Tibial nerve (tissue), 4 donors: ENCODE measurements at regions not wholly inside any gene's neighbourhood (a gene's known extent, or its start where the extent isn't known, plus 50 kb on each side); places are given as distances from the start of the nearest gene placed in this dataset.

Experiments
- DNase-seq, 2 donors: peaks; one replicate each; pipeline ENCODE4 v3.0.0-alpha.2; 2019; ENCODE audit warnings: low spot score in 2 of 2
- H3K27ac ChIP-seq, 4 donors: fragments of 200-600 bp; sonication (generic) in 3 of 4; one replicate each; pipeline ENCODE4 v1.5.1; 2017 to 2019; ENCODE audit warnings: mild to moderate bottlenecking in 1 of 4
- H3K27me3 ChIP-seq, 2 donors: fragments of 200-600 bp; sonication (generic) in 1 of 2; one replicate each; pipeline versions ENCODE4 v1.5.1 to v1.6.0; 2017 to 2019
- H3K36me3 ChIP-seq, 3 donors: fragments of 200-600 bp; sonication (generic); one replicate each; pipeline ENCODE4 v1.5.1; 2018 to 2019
- H3K4me1 ChIP-seq, 4 donors: fragments of 200-600 bp; sonication (generic) in 3 of 4; one replicate each; pipeline ENCODE4 v1.5.1; 2017 to 2019
- H3K4me3 ChIP-seq, 4 donors: fragments of 200-600 bp; sonication (generic) in 3 of 4; one replicate each; pipeline ENCODE4 v1.5.1; 2017 to 2019; ENCODE audit warnings: mild to moderate bottlenecking in 1 of 4, moderate library complexity in 1 of 4
- H3K9me3 ChIP-seq, 4 donors: fragments of 200-600 bp; sonication (generic) in 3 of 4; one replicate each; pipeline ENCODE4 v1.5.1; 2017 to 2019
- EP300 ChIP-seq, 2 donors: sonication (generic); formaldehyde crosslinking; IDR thresholded peaks; one replicate each; pipeline ENCODE4 v1.6.1; 2017; ENCODE audit warnings: antibody characterized with exemption in 2 of 2, mild to moderate bottlenecking in 1 of 2
- POLR2A ChIP-seq, 2 donors: fragments of 450-650 bp; IDR thresholded peaks; one replicate each; pipeline ENCODE4 v1.6.1; 2017; ENCODE audit warnings: antibody characterized with exemption in 2 of 2, mild to moderate bottlenecking in 2 of 2, moderate library complexity in 2 of 2
- WGBS, 2 donors: methylation state at CpG; one replicate each; pipeline ENCODE4 v1.1.5; 2018; 5-methylcytosine and 5-hydroxymethylcytosine counted together
- TF ChIP-seq, protein P1 (sequence below), 5 experiments: fragments of 200-600 bp in 3 of 5; fragments of 450-650 bp in 2 of 5; sonication (generic) in 3 of 5; IDR thresholded peaks; one replicate each; pipeline ENCODE4 v1.5.1; 2016 to 2019; ENCODE audit warnings: antibody characterized with exemption in 5 of 5, mild to moderate bottlenecking in 3 of 5, moderate library complexity in 2 of 5

DNA sequence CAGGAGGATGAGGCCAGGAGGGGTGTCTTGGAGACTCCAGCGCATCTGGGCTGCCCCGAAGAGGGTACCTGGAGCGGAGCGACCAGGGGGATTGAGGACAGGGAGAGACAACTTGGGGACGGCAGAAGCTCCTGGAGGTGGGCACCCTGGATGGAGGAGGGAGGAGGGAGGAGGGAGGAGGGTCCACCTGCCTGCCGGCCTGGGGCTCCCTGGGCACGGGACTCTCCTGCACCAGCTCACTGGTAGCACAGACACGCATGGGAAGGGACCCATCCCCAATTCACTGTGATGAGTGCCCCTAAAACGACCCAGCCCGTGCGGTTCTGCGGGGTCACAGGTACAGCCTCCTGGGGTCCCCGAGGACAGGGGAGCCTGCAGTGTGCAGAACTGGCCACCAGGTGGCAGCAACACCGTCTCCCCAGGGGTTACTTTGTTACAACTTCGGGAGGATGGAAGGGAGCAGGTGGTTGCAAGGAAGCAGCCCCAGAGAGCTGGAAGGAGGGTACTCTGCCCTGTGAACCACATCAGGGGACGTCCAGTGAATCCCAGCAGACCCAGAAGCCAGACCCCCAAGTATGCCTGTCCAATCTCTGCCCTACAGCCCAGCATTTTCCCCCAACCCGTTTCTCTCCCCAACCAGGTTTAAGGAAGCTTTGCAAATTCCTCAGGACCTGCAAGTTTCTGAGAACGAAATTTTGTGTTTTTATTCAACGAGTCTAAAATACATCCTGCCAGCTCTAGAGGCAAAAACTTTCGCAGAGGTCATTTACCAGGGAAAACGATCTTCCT lies 482.4 kb downstream of the NPHP4 start:
- TF ChIP-seq EP300 (IDR thresholded peaks at IDR 0.05) (no peak), POLR2A (IDR thresholded peaks at IDR 0.05) (no peak)
- TF ChIP-seq, protein P1, sequence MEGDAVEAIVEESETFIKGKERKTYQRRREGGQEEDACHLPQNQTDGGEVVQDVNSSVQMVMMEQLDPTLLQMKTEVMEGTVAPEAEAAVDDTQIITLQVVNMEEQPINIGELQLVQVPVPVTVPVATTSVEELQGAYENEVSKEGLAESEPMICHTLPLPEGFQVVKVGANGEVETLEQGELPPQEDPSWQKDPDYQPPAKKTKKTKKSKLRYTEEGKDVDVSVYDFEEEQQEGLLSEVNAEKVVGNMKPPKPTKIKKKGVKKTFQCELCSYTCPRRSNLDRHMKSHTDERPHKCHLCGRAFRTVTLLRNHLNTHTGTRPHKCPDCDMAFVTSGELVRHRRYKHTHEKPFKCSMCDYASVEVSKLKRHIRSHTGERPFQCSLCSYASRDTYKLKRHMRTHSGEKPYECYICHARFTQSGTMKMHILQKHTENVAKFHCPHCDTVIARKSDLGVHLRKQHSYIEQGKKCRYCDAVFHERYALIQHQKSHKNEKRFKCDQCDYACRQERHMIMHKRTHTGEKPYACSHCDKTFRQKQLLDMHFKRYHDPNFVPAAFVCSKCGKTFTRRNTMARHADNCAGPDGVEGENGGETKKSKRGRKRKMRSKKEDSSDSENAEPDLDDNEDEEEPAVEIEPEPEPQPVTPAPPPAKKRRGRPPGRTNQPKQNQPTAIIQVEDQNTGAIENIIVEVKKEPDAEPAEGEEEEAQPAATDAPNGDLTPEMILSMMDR (IDR thresholded peaks at IDR 0.05): peak; percentile 87 to 97 (median 92)
- no peak overlapping the region for H3K4me3 ChIP-seq
- H3K4me1 ChIP-seq: no peaks in the 10 kb centered on the region
- peak in 1 of 2 donors; percentile 50 for DNase-seq
- WGBS, 2 donors: 44 to 47% methylated on average over 16 to 17 of the region's 21 CpGs
- no peaks in the 10 kb centered on the region for H3K9me3 ChIP-seq
- no peaks in the 10 kb centered on the region for H3K27me3 ChIP-seq
- no peaks in the 10 kb centered on the region for H3K36me3 ChIP-seq
- H3K27ac ChIP-seq: no peak overlapping the region

DNA sequence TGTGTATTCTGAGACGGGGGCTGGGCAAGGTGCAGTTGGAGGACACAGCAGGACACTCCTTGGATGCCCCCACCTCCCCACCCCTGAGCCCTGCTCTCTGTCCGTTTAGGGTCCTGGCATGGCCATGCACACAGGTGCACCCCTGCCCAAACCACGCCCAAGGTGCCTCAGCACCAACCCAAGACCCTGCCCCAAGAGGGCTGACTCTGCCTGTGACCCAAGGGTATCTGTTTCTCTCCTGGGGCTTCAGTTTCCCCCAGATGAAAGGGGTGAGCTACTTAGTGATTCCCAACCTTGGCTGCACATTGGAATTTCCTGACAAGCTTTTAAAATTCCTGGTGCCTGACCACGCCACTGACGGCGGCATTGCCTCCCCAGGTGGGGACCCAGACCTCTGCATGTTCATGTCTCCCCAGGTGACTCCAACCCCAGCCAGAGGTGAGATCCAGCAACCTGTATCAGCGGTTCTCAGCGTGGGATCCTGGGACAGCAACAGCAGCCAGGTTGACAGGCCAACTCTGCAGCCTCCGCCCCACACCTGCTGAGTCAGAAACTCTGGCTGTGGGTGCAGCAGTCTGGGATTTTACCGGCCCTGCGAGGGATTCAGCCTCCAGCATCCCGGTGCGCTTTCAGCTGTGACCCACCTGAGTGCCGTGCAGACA lies 483.4 kb downstream of the NPHP4 start:
- no peaks in the 10 kb centered on the region for H3K36me3 ChIP-seq
- peaks cover 0 to 6% (median 0%) of the 10 kb centered on the region in 4 donors for H3K4me1 ChIP-seq
- no peaks in the 10 kb centered on the region for H3K9me3 ChIP-seq
- TF ChIP-seq EP300 (IDR thresholded peaks at IDR 0.05): no peak
- H3K4me3 ChIP-seq: no peak overlapping the region
- no peak overlapping the region for H3K27ac ChIP-seq
- 87 to 90% methylated on average over 13 to 14 of the region's 14 CpGs for WGBS, 2 donors
- no peak for DNase-seq
- no peaks in the 10 kb centered on the region for H3K27me3 ChIP-seq

DNA sequence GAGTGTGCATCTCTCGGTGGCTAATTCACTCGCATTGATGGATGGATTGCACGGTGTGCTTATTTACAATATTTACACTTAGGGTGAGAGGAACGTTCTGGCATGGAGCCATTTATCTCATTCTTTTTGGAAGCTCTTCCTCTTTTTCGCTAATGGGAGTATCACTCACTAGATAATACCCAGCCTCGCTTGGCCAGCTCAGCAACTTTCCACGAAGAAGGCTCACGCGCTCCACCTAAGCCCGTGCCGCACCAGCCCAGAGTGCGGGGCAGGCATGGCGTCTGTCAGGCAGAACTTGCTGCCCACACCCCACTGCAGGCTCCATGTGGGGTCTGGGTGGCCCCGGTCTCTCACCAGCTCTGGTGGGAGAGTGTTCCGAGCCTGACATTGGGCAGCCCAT lies 484.9 kb downstream of the NPHP4 start:
- Histone ChIP-seq H3K36me3 (no peaks in the 10 kb centered on the region), H3K4me1 (peaks cover 0 to 13% (median 0%) of the 10 kb centered on the region in 4 donors), H3K27me3 (no peaks in the 10 kb centered on the region), H3K27ac (no peak overlapping the region), H3K4me3 (no peak overlapping the region), H3K9me3 (no peaks in the 10 kb centered on the region)
- WGBS, 2 donors: 68 to 81% methylated on average over 13 to 15 of the region's 15 CpGs
- no peak for DNase-seq
- TF ChIP-seq, protein P1 (IDR thresholded peaks at IDR 0.05): no peak
- TF ChIP-seq POLR2A (IDR thresholded peaks at IDR 0.05) (no peak), EP300 (IDR thresholded peaks at IDR 0.05) (no peak)

DNA sequence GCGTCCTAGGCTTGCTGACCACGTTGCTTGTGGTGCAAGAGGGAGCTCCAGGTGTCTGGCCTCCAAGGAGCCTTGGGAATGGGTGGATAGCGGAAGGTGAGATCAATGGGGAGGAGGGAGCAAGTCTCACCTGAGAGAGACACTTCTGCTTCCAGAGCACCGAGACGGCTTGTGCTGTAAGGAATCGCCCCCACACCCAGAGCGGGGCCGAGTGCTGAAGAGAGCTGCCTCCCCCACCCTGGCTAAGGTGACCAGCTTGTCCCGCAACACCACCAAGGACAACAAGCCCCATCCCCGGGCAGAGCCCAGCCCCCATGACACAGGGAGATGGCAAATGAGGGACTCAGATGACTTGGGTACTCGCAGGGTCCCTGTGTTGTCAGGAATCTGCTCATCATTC lies 485.6 kb downstream of the NPHP4 start:
- Histone ChIP-seq H3K36me3 (no peaks in the 10 kb centered on the region), H3K27me3 (no peaks in the 10 kb centered on the region), H3K4me3 (no peak overlapping the region), H3K27ac (no peak overlapping the region), H3K9me3 (no peaks in the 10 kb centered on the region), H3K4me1 (peaks cover 0 to 13% (median 0%) of the 10 kb centered on the region in 4 donors)
- DNase-seq: no peak
- TF ChIP-seq, protein P1 (IDR thresholded peaks at IDR 0.05): no peak
- TF ChIP-seq POLR2A (IDR thresholded peaks at IDR 0.05) (no peak), EP300 (IDR thresholded peaks at IDR 0.05) (no peak)
- 80 to 86% methylated on average over 10 to 11 of the region's 11 CpGs for WGBS, 2 donors

DNA sequence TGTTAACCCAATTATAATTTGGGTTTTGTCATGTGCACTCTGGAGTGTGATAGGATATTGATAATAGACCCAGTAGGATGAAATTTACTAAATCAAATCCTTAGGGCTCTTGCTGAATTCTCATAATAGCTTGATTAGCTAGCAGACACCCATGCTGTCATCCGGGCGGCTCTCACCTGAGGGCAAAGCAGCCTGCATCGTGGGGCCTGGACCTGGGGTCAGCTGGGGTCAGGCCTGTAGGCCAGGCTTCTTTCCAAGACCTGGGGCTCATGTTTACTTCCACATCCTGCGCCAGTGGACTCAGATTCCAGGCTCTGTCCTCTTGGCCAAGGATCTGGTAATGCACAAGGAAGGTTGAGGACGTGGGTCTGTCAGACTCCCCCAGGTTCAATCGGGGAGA lies 486.3 kb downstream of the NPHP4 start:
- H3K27me3 ChIP-seq: no peaks in the 10 kb centered on the region
- DNase-seq: no peak
- WGBS, 2 donors: 72 to 74% methylated on average over 5 to 6 of the region's 6 CpGs
- no peak for TF ChIP-seq EP300 (IDR thresholded peaks at IDR 0.05)
- TF ChIP-seq, protein P1 (IDR thresholded peaks at IDR 0.05): no peak
- no peak for TF ChIP-seq POLR2A (IDR thresholded peaks at IDR 0.05)
- no peaks in the 10 kb centered on the region for H3K36me3 ChIP-seq
- H3K4me1 ChIP-seq: peaks cover 0 to 13% (median 0%) of the 10 kb centered on the region in 4 donors
- no peak overlapping the region for H3K27ac ChIP-seq
- H3K4me3 ChIP-seq: no peak overlapping the region
- no peaks in the 10 kb centered on the region for H3K9me3 ChIP-seq
